Esophagus muscularis mucosa (tissue), 4 donors: ENCODE measurements at regions not wholly inside any gene's neighbourhood (a gene's known extent, or its start where the extent isn't known, plus 50 kb on each side); places are given as distances from the start of the nearest gene placed in this dataset.
"Not testable (repeated sequence)": the region's sequence is repeated elsewhere in the genome, so short reads cannot be mapped to it uniquely, and the experiment has no call there.

Source experiments
- DNase-seq: peaks from one replicate; pipeline ENCODE4 v3.0.0-alpha.2; 2017; ENCODE audit errors: extremely low spot score
- H3K27ac ChIP-seq, 4 donors: fragments of 200-600 bp; sonication (generic); replicated peaks in 1 of 4; 1 replicate in 3 of 4; 2 replicates in 1 of 4; pipeline ENCODE4 v1.5.1; 2016 to 2019; ENCODE audit warnings: mild to moderate bottlenecking in 1 of 4
- H3K27me3 ChIP-seq, 4 donors: fragments of 200-600 bp; sonication (generic); one replicate each; pipeline versions ENCODE4 v1.5.1 to v1.6.0; 2016 to 2019
- H3K36me3 ChIP-seq, 4 donors: fragments of 200-600 bp; sonication (generic); one replicate each; pipeline ENCODE4 v1.5.1; 2016 to 2019
- H3K4me1 ChIP-seq, 4 donors: fragments of 200-600 bp; sonication (generic); one replicate each; pipeline ENCODE4 v1.5.1; 2016 to 2019
- H3K4me3 ChIP-seq, 4 donors: fragments of 200-600 bp; sonication (generic); 1 replicate in 2 of 4; 2 replicates in 2 of 4; pipeline ENCODE4 v1.5.1; 2016 to 2019; ENCODE audit warnings: mild to moderate bottlenecking in 4 of 4, moderate library complexity in 1 of 4
- H3K9me3 ChIP-seq, 4 donors: fragments of 200-600 bp; sonication (generic); 1 replicate in 3 of 4; 2 replicates in 1 of 4; pipeline ENCODE4 v1.5.1; 2016 to 2019
- CTCF ChIP-seq, 3 experiments: fragments of 200-600 bp in 2 of 3; fragments of 450-650 bp in 1 of 3; sonication (generic) in 2 of 3; IDR thresholded peaks; one replicate each; pipeline ENCODE4 v1.5.1; 2017 to 2019; ENCODE audit warnings: antibody characterized with exemption in 3 of 3, mild to moderate bottlenecking in 2 of 3, moderate library complexity in 1 of 3
- EP300 ChIP-seq: sonication (generic); formaldehyde crosslinking; IDR thresholded peaks from one replicate; pipeline ENCODE4 v1.6.1; 2017; ENCODE audit warnings: antibody characterized with exemption
- POLR2A ChIP-seq: fragments of 450-650 bp; IDR thresholded peaks from one replicate; pipeline ENCODE4 v1.6.1; 2017; ENCODE audit warnings: antibody characterized with exemption, moderate library complexity, mild to moderate bottlenecking, low read depth
- POLR2AphosphoS5 ChIP-seq, 2 donors: sonication (generic); formaldehyde crosslinking; IDR thresholded peaks; one replicate each; pipeline ENCODE4 v1.6.1; 2017; ENCODE audit warnings: antibody characterized with exemption in 2 of 2
- WGBS: methylation state at CpG from one replicate; pipeline ENCODE4 v1.1.5; 2018; 5-methylcytosine and 5-hydroxymethylcytosine counted together
- intact Hi-C: fragments of 100-400 bp; cut with DNase I; formaldehyde crosslinking; loops from one replicate; pipeline ENCODE4 v1.15.1; 2023

- Histone ChIP-seq H3K27me3 (no peaks in the 10 kb centered on the region), H3K36me3 (no peaks in the 10 kb centered on the region), H3K9me3 (no peaks in the 10 kb centered on the region), H3K27ac (no peak overlapping the region), H3K4me1 (no peaks in the 10 kb centered on the region), H3K4me3 (no peak overlapping the region)
- TF ChIP-seq POLR2A = no peak
- peak in 1 of 3 experiments; percentile 6 for TF ChIP-seq CTCF (IDR thresholded peaks at IDR 0.05)
- TF ChIP-seq EP300 = no peak
- no peak for TF ChIP-seq POLR2AphosphoS5 (IDR thresholded peaks at IDR 0.05)
- intact Hi-C loops = no loop called here
- WGBS = 93% methylated on average over 2 of the region's 2 CpGs
- DNase-seq = no peak
These were observed 263.9 kb downstream of the ETV1 start for GRCh38 chr7:13725591-13725990.

- TF ChIP-seq EP300 (no peak), POLR2AphosphoS5 (IDR thresholded peaks at IDR 0.05) (no peak), POLR2A (no peak), CTCF (IDR thresholded peaks at IDR 0.05) (no peak)
- Histone ChIP-seq H3K27ac (no peak overlapping the region), H3K36me3 (no peaks in the 10 kb centered on the region), H3K4me1 (no peaks in the 10 kb centered on the region), H3K9me3 (no peaks in the 10 kb centered on the region), H3K27me3 (no peaks in the 10 kb centered on the region), H3K4me3 (no peak overlapping the region)
- intact Hi-C loops = no loop called here
- 98% methylated on average over 2 of the region's 2 CpGs for WGBS
- DNase-seq = no peak
These were observed 262.2 kb downstream of the ETV1 start for GRCh38 chr7:13727279-13727678.

- Histone ChIP-seq H3K9me3 (no peaks in the 10 kb centered on the region), H3K36me3 (no peaks in the 10 kb centered on the region), H3K27ac (no peak overlapping the region), H3K4me1 (no peaks in the 10 kb centered on the region), H3K4me3 (no peak overlapping the region), H3K27me3 (no peaks in the 10 kb centered on the region)
- intact Hi-C loops = no loop called here
- no peak for TF ChIP-seq POLR2A
- no peak for TF ChIP-seq EP300
- TF ChIP-seq POLR2AphosphoS5 (IDR thresholded peaks at IDR 0.05) = no peak
- 100% methylated on average over 2 of the region's 2 CpGs for WGBS
- DNase-seq = no peak
These were observed 261.7 kb downstream of the ETV1 start for GRCh38 chr7:13727751-13728150.

GRCh38 chr7:13728430-13728829 lies 261.0 kb downstream of the ETV1 start:
- H3K27ac ChIP-seq, H3K9me3 ChIP-seq, H3K36me3 ChIP-seq, intact Hi-C loops, H3K4me1 ChIP-seq, H3K27me3 ChIP-seq, DNase-seq, H3K4me3 ChIP-seq: not testable (repeated sequence)
- 92% methylated on average over 4 of the region's 4 CpGs for WGBS

GRCh38 chr7:13731643-13732042 lies 257.8 kb downstream of the ETV1 start:
- TF ChIP-seq EP300 (no peak), CTCF (IDR thresholded peaks at IDR 0.05) (no peak), POLR2A (no peak), POLR2AphosphoS5 (IDR thresholded peaks at IDR 0.05) (no peak)
- DNase-seq = no peak
- no peaks in the 10 kb centered on the region for H3K4me1 ChIP-seq
- H3K36me3 ChIP-seq = no peaks in the 10 kb centered on the region
- intact Hi-C loops = no loop called here
- H3K9me3 ChIP-seq = no peaks in the 10 kb centered on the region
- H3K27ac ChIP-seq = no peak overlapping the region
- no peak overlapping the region for H3K4me3 ChIP-seq
- no peaks in the 10 kb centered on the region for H3K27me3 ChIP-seq

GRCh38 chr7:13737563-13737962 lies 251.9 kb downstream of the ETV1 start:
- WGBS = 71% methylated on average over 2 of the region's 2 CpGs

More at GRCh38 chr7:13737563-13737962, 251.9 kb downstream of the ETV1 start:
- DNase-seq = no peak
- intact Hi-C loops = no loop called here
- TF ChIP-seq POLR2A (no peak), EP300 (no peak), POLR2AphosphoS5 (IDR thresholded peaks at IDR 0.05) (no peak)
- H3K36me3 ChIP-seq = no peaks in the 10 kb centered on the region
- H3K27me3 ChIP-seq = no peaks in the 10 kb centered on the region
- no peak overlapping the region for H3K27ac ChIP-seq
- peaks cover 0 to 14% (median 11%) of the 10 kb centered on the region in 4 donors for H3K4me1 ChIP-seq
- no peak overlapping the region for H3K4me3 ChIP-seq
- H3K9me3 ChIP-seq = no peaks in the 10 kb centered on the region
